ENCODE measurements at regions not wholly inside any gene's neighbourhood (a gene's known extent, or its start where the extent isn't known, plus 50 kb on each side); places are given as distances from the start of the nearest gene placed in this dataset.
"Not testable (repeated sequence)": the region's sequence is repeated elsewhere in the genome, so short reads cannot be mapped to it uniquely, and the experiment has no call there.

DNA sequence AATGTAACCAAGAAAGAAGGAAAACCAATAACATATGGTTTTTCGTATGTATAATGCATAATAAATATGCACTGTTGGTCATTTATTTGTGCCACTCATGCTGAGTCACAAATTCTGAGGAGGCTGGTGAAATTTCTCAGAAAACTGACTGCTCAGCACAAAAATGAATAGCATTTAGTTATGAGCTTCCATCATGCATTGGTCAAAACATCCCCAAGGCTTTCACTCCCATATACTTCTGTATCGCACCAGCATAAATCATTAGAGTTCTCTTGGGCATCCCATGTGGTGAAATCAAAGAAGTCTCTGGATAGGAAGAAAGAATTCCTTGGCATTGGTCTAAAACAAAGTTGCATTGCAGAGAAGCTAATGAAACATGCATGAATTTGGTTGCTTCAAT, 785.6 kb upstream of the CDH8 start:
- DNase-seq (no peak), ATAC-seq (no peak)
- Mint-ChIP-seq H3K4me1 (no peaks in the 10 kb centered on the region), H3K4me3 (no peak overlapping the region), H3K27ac (no peak overlapping the region), H3K27me3 (no peaks in the 10 kb centered on the region), H3K9me3 (peaks cover 16 to 28% of the 10 kb centered on the region in 2 donors)

DNA sequence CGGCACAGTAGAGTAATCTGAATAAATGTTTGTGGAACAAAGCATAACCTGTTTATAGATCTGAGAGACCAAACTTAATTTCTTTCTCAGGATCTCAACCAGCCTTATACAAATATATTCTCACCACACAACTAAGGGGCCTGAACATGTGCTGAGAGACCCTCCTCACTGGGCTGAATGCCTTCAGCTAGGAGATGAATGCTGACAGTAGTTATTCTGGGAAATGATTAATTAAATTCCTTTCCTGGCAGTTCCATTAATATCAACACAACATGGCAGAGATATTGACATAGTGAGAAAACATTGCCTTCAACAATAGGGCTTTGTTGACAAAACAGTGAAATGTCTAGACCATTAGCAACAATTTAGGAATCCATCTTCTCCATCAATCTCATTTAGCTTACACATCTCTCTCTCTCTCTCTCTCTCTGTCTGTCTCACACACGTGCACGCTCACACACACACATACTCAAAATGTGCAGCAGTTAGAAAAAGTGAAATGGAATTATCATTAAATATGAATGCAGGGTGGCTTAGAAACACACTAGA, 780.8 kb upstream of the CDH8 start:
- Mint-ChIP-seq H3K9me3 (peaks cover 11 to 18% of the 10 kb centered on the region in 2 donors), H3K27me3 (no peaks in the 10 kb centered on the region), H3K27ac (no peak overlapping the region), H3K4me3 (no peak overlapping the region), H3K4me1 (no peaks in the 10 kb centered on the region)
- DNase-seq (no peak), ATAC-seq (no peak)

DNA sequence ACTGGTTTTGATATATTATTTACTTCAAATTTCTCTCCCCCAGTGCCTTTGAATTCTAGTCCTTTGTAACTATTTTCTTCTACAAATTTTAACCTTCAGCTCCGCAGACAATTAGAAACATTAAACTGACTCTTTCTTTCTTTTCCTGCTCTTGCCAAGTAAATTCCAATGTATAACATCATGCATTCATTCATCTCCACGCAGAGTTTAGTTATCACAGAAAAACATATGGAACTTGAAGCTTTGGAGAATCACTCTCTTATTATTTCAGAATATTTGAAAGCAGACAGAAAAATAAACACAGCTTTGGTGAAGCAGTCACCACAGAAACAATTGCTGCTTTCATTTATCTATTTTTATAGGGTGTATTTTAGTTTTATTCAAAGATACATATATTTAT, 778.7 kb upstream of the CDH8 start:
- Mint-ChIP-seq H3K4me1 (no peaks in the 10 kb centered on the region), H3K9me3 (peaks cover 15 to 18% of the 10 kb centered on the region in 2 donors), H3K4me3 (no peak overlapping the region), H3K27me3 (no peaks in the 10 kb centered on the region), H3K27ac (no peak overlapping the region)
- no peak for ATAC-seq
- no peak for DNase-seq

DNA sequence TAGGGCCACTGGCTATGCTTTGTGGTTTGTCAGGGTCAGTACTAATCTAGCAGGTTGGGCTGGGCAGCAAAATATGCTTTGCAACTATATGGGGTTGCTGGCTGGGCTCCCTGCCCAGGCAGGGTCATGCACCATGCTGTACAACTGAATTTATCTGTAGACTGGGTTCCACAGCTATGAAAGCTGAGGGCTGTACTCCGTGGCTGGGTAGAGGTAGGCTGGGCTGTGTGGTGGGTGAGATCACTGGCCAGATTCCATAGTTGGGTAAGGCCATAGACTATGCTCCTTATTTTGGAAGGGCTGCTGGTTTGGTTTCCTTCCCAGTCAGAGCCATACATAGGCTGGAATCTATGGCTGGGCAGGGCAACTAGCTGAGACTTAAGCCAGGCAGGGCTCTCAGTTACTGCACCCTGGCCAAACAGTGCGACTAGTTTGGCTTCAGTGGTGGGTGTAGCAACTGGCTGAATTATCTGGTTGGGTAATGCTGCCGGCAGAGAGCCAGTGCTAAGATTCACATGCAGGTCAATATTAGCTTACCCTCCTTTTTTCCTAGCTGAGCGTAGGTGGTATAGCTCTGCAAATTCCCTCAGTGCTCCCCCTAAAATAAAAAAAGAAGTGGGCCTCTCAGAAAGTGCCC, 769.1 kb upstream of the CDH8 start:
- ATAC-seq = no peak
- Mint-ChIP-seq H3K27ac (no peak overlapping the region), H3K9me3 (peaks cover 0 to 6% of the 10 kb centered on the region in 2 donors), H3K4me1 (no peaks in the 10 kb centered on the region), H3K27me3 (no peaks in the 10 kb centered on the region), H3K4me3 (no peak overlapping the region)
- DNase-seq = no peak

DNA sequence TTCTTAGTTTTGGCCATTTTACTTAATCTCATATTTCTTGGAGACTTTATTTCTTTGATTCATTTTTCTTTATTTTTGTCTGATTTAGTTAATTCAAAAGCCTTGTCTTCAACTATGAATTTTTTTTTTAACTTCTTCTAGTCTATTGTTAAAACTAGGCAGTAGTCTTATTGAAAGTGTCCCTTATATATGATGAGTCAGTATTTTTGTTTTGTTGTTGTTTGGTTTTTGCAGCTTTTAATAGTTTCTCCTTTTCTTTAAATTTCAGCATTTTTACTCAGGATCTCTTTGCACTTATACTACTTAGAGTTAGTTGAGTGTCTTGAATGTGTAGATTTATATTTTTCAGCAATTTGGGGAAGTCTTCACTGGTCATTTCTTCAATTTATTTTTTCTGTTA, 758.5 kb upstream of the CDH8 start:
- peaks cover 24 to 46% of the 10 kb centered on the region in 2 donors for H3K9me3 Mint-ChIP-seq

DNA sequence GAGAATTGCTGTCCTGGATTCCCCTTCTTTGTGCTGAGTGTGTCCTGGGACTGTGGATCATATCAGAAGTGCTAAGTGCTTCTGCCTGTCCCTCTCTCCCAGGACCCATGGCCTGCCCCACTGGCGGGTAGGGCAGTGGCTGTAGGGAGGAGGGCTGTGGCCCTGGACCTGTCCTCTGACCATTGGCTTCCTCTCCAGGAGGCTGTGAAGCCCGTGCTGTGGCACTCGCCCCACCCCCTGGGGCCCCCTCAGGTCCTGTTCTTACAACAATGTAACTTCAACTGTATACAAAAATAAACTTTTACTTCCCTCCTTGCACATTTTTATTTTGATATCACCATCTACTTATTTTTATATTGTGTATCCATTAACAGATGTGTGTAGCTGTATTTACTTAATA, 743.8 kb upstream of the CDH8 start:
- H3K4me1 Mint-ChIP-seq, DNase-seq: not testable (repeated sequence)
- peaks cover 15 to 34% of the 10 kb centered on the region in 2 donors for H3K9me3 Mint-ChIP-seq

More for the DNA sequence above, 758.5 kb upstream of the CDH8 start:
- H3K4me1 Mint-ChIP-seq = no peaks in the 10 kb centered on the region
- ATAC-seq (no peak), DNase-seq (no peak)
- H3K27ac Mint-ChIP-seq = no peak overlapping the region
- H3K27me3 Mint-ChIP-seq = no peaks in the 10 kb centered on the region
- no peak overlapping the region for H3K4me3 Mint-ChIP-seq

DNA sequence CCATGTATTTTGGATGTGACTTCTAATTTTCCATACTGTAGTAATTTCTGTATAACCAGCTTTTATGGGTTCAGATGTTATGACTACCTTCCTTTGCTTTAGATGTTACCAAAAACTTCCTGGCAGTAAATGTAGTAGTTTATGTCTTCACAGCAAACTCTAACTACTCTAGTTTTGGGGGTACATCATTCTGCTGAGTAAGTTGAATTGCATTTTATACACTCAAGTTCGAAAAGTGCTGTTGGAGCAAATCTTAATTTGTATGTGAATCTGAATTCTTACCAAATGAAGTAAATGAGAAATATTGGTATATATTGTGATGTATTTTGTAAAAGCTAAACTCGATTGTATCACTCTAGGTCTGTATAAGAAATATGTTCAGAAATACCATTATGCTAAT, 728.3 kb upstream of the CDH8 start:
- Mint-ChIP-seq H3K27ac (no peak overlapping the region), H3K27me3 (no peaks in the 10 kb centered on the region), H3K4me1 (no peaks in the 10 kb centered on the region), H3K4me3 (no peak overlapping the region), H3K9me3 (peaks cover 23 to 40% of the 10 kb centered on the region in 2 donors)
- ATAC-seq = no peak
- DNase-seq = no peak

More for the DNA sequence above, 743.8 kb upstream of the CDH8 start:
- H3K4me3 Mint-ChIP-seq, ATAC-seq, H3K27me3 Mint-ChIP-seq, H3K27ac Mint-ChIP-seq: not testable (repeated sequence)

DNA sequence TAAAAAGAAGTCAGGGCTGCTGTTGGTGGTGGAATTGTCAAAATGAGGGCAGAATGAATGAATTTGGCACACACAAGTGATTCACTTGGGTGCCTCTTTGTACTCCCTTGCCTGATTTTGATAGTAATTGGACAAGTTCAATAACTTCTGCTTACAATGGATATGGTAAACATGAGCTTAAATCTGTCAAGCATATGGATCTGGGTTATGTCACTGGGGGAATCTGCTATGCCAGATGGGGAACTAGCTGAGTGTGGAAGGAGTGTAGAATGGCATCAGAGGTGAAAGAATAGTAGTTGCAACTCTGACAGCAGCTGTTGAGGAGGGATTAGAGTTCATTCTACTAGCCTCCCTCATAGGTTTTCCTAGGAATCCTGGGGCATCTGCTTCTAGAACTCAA, 724.2 kb upstream of the CDH8 start:
- no peak for DNase-seq
- Mint-ChIP-seq H3K27me3 (no peaks in the 10 kb centered on the region), H3K9me3 (peaks cover 25 to 37% of the 10 kb centered on the region in 2 donors), H3K4me1 (no peaks in the 10 kb centered on the region), H3K4me3 (no peak overlapping the region), H3K27ac (no peak overlapping the region)
- no peak for ATAC-seq

DNA sequence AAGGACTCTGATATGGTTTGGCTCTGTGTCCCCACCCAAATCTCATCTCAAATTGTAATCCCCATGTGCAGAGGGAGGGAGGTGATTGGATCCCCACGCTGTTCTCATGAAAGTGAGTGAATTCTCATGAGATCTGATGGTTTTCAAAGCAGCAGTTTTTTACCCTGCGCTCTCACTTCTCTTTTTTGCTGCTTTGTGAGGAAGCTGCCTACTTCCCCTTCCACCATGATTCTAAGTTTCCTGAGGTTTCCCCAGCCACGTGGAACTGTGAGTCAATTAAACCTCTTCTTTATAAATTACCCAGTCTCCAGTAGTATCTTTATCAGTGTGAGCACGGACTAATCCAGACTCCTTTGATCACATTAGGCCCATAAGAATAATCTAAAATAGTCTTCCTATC, 719.7 kb upstream of the CDH8 start:
- no peaks in the 10 kb centered on the region for H3K4me1 Mint-ChIP-seq

DNA sequence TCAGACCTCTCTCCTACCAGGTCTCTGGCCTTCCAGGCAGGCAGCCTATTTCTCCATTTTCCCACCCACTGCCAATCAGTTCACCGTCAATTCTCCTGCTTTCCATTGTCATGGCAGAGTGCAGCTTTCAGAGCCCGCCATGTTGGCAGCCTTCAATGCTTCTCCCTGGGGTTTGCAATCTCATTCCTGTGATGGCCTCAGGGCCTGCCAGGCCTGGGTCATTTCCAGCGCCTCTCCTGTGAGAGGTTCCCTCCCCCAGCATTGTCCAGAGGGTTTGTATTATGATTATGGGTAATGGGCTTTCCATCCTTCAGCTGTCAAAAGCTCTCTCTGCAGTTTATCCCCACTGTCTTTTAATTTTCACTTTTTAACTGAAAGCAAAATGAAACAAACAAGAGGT, 716.6 kb upstream of the CDH8 start:
- no peaks in the 10 kb centered on the region for H3K4me1 Mint-ChIP-seq
- H3K9me3 Mint-ChIP-seq = peaks cover 18 to 25% of the 10 kb centered on the region in 2 donors
- DNase-seq = no peak

More for the DNA sequence above, 719.7 kb upstream of the CDH8 start:
- H3K4me3 Mint-ChIP-seq = no peak overlapping the region
- H3K9me3 Mint-ChIP-seq = peaks cover 14 to 34% of the 10 kb centered on the region in 2 donors
- no peak overlapping the region for H3K27ac Mint-ChIP-seq
- DNase-seq (no peak), ATAC-seq (no peak)
- H3K27me3 Mint-ChIP-seq = no peaks in the 10 kb centered on the region

DNA sequence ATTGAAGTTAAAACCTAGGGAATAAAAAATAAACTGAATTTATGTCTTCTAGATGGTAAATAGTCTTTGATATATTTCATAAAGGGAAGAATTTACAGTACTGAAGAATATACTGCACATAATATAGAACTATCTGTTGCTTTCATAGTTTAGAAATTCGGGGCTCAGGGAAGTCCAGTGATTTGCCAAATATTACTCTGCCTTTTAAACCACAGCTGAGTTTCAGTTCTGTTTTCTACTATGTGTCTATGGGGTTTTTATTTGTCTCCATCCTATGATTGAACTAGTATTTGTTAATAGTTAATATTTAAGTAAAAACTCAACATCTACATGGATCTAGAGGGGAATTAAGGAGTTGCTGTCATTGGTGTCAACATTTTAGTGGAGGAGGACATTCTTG, 715.0 kb upstream of the CDH8 start:
- DNase-seq (no peak), ATAC-seq (no peak)
- no peaks in the 10 kb centered on the region for H3K27me3 Mint-ChIP-seq
- peaks cover 11 to 19% of the 10 kb centered on the region in 2 donors for H3K9me3 Mint-ChIP-seq
- no peak overlapping the region for H3K4me3 Mint-ChIP-seq
- H3K4me1 Mint-ChIP-seq = no peaks in the 10 kb centered on the region
- H3K27ac Mint-ChIP-seq = no peak overlapping the region

More for the DNA sequence above, 716.6 kb upstream of the CDH8 start:
- Mint-ChIP-seq H3K27ac (no peak overlapping the region), H3K4me3 (no peak overlapping the region), H3K27me3 (no peaks in the 10 kb centered on the region)
- ATAC-seq = no peak

DNA sequence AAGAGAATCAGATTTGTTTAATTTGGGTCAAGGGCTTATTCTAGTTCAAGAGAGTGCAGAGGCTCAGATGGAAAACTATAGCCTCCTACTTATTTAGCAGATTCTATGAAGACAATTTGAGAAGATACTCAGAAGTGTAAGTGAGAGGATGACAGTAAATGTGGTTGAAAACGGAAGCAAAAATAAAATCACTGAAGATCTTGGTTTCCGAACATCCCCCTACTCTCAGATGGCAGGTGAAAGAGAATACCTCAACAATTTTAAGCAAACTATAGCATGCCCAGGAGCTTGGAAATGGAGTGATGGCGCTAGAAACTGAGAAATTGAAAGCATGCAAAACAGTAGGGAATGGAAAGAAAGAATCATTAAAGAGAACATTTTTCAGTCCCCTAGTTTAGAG, 705.5 kb upstream of the CDH8 start:
- no peaks in the 10 kb centered on the region for H3K4me1 Mint-ChIP-seq
- H3K9me3 Mint-ChIP-seq = peaks cover 25 to 45% of the 10 kb centered on the region in 2 donors

DNA sequence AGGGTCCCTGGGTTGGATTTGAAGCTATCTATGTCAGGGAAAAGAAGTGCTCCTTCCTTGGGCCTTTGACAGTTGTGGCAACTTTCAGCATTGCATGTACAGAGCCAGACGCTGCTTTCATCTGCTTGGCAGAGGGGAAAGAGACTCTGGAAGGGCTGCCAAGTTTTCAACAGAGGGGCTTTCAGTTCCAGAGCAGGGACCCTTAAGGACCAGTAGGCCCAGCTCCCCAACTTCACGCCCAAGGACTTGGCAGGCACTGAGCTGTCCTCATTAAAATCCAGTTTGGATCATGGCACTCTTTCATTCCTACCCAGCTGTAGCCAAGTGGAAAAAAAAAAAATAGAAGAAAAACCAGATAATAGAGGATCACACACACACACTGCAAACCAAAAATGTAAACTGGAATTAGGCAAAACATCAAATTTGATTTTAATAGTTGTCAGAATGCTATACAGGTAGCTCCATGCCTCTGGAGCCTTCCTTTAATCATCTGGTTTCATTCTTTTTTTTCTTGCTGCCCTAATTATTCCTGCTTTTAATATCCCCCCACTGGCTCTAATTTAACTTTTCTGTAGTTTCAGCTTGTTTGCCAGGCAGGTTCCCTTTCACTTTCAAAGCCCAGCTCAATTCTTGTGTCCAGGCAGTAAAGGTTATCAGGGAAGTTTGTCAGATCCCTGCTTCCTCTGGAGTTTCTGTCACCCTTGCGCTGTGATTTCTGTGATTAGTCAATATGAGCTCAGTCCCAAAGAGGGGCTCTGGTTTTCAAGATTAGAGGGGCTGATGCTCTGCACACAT, 702.6 kb upstream of the CDH8 start:
- no peaks in the 10 kb centered on the region for H3K27me3 Mint-ChIP-seq
- DNase-seq (no peak), ATAC-seq (no peak)
- no peaks in the 10 kb centered on the region for H3K4me1 Mint-ChIP-seq
- H3K27ac Mint-ChIP-seq = no peak overlapping the region
- H3K4me3 Mint-ChIP-seq = no peak overlapping the region
- peaks cover 15 to 33% of the 10 kb centered on the region in 2 donors for H3K9me3 Mint-ChIP-seq

More for the DNA sequence above, 705.5 kb upstream of the CDH8 start:
- Mint-ChIP-seq H3K27ac (no peak overlapping the region), H3K27me3 (no peaks in the 10 kb centered on the region), H3K4me3 (no peak overlapping the region)
- ATAC-seq (no peak), DNase-seq (no peak)

DNA sequence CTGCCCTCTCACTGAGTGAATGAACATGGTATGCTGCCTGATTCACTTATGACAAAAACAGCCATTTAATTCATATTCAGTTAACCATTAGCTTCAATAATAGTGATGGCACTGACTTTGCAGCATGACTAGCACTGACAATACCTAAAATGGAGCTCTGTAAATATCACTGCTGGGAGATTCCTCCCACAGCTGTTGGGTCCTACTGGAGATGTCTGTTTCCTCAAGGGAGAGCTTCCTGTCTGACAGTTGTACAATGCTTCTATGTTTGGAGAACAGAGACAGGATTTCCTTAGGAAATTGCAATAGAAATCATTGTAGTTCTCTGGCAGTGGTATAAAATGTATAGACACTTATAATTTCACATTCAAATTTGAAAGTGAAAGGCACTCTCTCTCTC, 695.9 kb upstream of the CDH8 start:
- H3K27ac Mint-ChIP-seq = no peak overlapping the region
- no peaks in the 10 kb centered on the region for H3K27me3 Mint-ChIP-seq
- H3K4me1 Mint-ChIP-seq = no peaks in the 10 kb centered on the region
- peaks cover 10 to 17% of the 10 kb centered on the region in 2 donors for H3K9me3 Mint-ChIP-seq
- H3K4me3 Mint-ChIP-seq = no peak overlapping the region
- ATAC-seq = no peak
- no peak for DNase-seq

DNA sequence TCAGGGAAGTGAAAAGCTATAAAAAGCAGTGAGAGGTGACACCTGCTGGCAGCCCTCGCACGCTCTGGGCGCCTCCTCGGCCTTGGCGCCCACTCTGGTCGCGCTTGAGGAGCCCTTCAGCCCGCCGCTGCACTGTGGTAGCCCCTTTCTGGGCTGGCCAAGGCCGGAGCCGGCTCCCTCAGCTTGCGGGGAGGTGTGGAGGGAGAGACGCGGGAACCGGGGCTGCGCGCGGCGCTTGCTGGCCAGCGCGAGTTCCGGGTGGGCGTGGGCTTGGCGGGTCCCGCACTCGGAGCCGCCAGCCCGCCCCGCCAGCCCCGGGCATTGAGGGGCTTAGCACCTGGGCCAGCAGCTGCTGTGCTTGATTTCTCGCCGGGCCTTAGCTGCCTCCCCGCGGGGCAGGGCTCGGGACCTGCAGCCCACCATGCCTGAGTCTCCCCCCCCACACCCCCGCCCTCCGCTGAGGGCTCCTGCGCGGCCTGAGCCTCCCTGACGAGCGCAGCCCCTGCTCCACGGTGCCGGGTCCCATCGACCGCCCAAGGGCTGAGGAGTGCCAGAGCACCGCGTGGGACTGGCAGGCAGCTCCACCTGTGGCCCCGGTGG, 688.5 kb upstream of the CDH8 start:
- H3K9me3 Mint-ChIP-seq = peaks cover 21 to 35% of the 10 kb centered on the region in 2 donors
- not testable (repeated sequence) for H3K4me1 Mint-ChIP-seq, H3K4me3 Mint-ChIP-seq, DNase-seq, ATAC-seq, H3K27ac Mint-ChIP-seq, H3K27me3 Mint-ChIP-seq

DNA sequence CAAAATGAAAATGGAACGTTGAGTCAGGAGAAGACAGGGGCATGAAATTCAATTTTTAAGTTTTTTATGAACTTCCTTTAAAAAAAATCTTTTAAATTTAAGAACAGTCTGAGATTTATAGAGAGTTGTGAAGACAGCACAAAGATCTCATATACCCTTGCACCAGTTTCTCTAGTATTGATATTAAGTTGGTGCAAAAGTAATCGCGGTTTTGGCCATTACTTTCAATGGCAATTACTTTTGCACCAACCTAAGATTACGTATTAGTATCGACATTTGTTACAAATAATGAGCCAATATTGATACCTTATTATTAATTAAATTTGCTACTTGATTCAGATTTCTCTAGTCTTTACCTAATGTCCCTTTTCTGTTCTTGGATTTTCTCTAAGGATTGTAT, 684.4 kb upstream of the CDH8 start:
- Mint-ChIP-seq H3K4me3 (no peak overlapping the region), H3K4me1 (no peaks in the 10 kb centered on the region), H3K9me3 (peaks cover 17 to 31% of the 10 kb centered on the region in 2 donors), H3K27ac (no peak overlapping the region), H3K27me3 (no peaks in the 10 kb centered on the region)
- ATAC-seq = no peak
- DNase-seq = no peak

Data from stimulated activated naive CD8-positive, alpha-beta T cell treated with anti-CD3 and anti-CD28 coated beads, Interleukin-15, amount 100 ng/mL, for 72 hours (primary cell).